Middle frontal gyrus (tissue), 1 donor: ENCODE measurements at regions not wholly inside any gene's neighbourhood (a gene's known extent, or its start where the extent isn't known, plus 50 kb on each side); places are given as distances from the start of the nearest gene placed in this dataset.

ENCODE experiments used
- DNase-seq: peaks from one replicate; pipeline ENCODE4 v3.0.0-alpha.2; 2015; ENCODE audit warnings: low spot score; ENCODE audit errors: extremely low spot score

- no peak for DNase-seq
These were observed 232.8 kb downstream of the INHBA start for GRCh38 chr7:41470081-41470480.

- no peak for DNase-seq
These were observed 235.3 kb downstream of the INHBA start for GRCh38 chr7:41467596-41467995.

- no peak for DNase-seq
These were observed 236.0 kb downstream of the INHBA start for GRCh38 chr7:41466760-41467384.

- no peak for DNase-seq
These were observed 237.3 kb downstream of the INHBA start for GRCh38 chr7:41465571-41465970.

GRCh38 chr7:41463770-41464470 lies 239.0 kb downstream of the INHBA start:
- DNase-seq = no peak

GRCh38 chr7:41459623-41460261 lies 243.1 kb downstream of the INHBA start:
- DNase-seq = no peak

- no peak for DNase-seq
These were observed 243.7 kb downstream of the INHBA start for GRCh38 chr7:41459183-41459582.

- DNase-seq = no peak
These were observed 245.0 kb downstream of the INHBA start for GRCh38 chr7:41457832-41458437.

GRCh38 chr7:41451826-41452225 lies 251.1 kb downstream of the INHBA start:
- no peak for DNase-seq

- DNase-seq = no peak
These were observed 253.2 kb downstream of the INHBA start for GRCh38 chr7:41449694-41450093.

- no peak for DNase-seq
These were observed 253.6 kb downstream of the INHBA start for GRCh38 chr7:41449286-41449685.

GRCh38 chr7:41448104-41448503 lies 254.8 kb downstream of the INHBA start:
- DNase-seq = no peak

GRCh38 chr7:41447450-41448042 lies 255.3 kb downstream of the INHBA start:
- DNase-seq = no peak

GRCh38 chr7:41446606-41447449 lies 256.1 kb downstream of the INHBA start:
- no peak for DNase-seq

- DNase-seq = no peak
These were observed 256.9 kb downstream of the INHBA start for GRCh38 chr7:41445946-41446345.

GRCh38 chr7:41445432-41445831 lies 257.5 kb downstream of the INHBA start:
- DNase-seq = no peak

- DNase-seq = no peak
These were observed 263.4 kb downstream of the INHBA start for GRCh38 chr7:41439515-41439879.

- no peak for DNase-seq
These were observed 264.0 kb downstream of the INHBA start for GRCh38 chr7:41438705-41439514.

- DNase-seq = no peak
These were observed 265.4 kb downstream of the INHBA start for GRCh38 chr7:41437257-41438196.
